ENCODE measurements at regions not wholly inside any gene's neighbourhood (a gene's known extent, or its start where the extent isn't known, plus 50 kb on each side); places are given as distances from the start of the nearest gene placed in this dataset.

GRCh38 chr5:152938630-152939029, 533.6 kb upstream of the NMUR2 start:
- H3K27me3 ChIP-seq (ENCODE audit: control insufficient read depth in 1 of 2, insufficient read depth in 2 of 2, low read length in 2 of 2): no peaks in the 10 kb centered on the region
- POLR2A ChIA-PET: no interaction called here
- H3K4me3 ChIP-seq (replicated peaks in 1 of 3; ENCODE audit: insufficient read depth in 1 of 3, low read depth in 2 of 3, low read length in 3 of 3): no peak overlapping the region
- H3K4me2 ChIP-seq (ENCODE audit: low read depth, low read length): no peak overlapping the region
- ATAC-seq (no peak), FAIRE-seq (no peak), DNase-seq (ENCODE audit: low spot score) (no peak)
- H3K9me3 ChIP-seq (ENCODE audit: low read length): peaks cover 74% of the 10 kb centered on the region
- H3K9ac ChIP-seq (ENCODE audit: insufficient read depth, low read depth, low read length): no peak overlapping the region
- TF ChIP-seq FOSL1 (CRISPR knock-in tag; IDR thresholded peaks at IDR 0.05; ENCODE audit: borderline replicate concordance) (no peak), ZNF83 (CRISPR knock-in tag; IDR thresholded peaks at IDR 0.05; ENCODE audit: borderline replicate concordance) (no peak), NR0B2 (CRISPR knock-in tag; IDR thresholded peaks at IDR 0.05) (no peak), ZNF282 (IDR thresholded peaks at IDR 0.05; ENCODE audit: partially characterized antibody) (no peak), ZBTB10 (CRISPR knock-in tag; IDR thresholded peaks at IDR 0.05; ENCODE audit: borderline replicate concordance) (no peak), PHF20 (CRISPR knock-in tag; IDR thresholded peaks at IDR 0.05) (no peak), ZNF337 (CRISPR knock-in tag; IDR thresholded peaks at IDR 0.05; ENCODE audit: borderline replicate concordance, low read depth) (no peak), JUND (CRISPR knock-in tag; IDR thresholded peaks at IDR 0.05) (no peak)
- H3K4me1 ChIP-seq (ENCODE audit: insufficient read depth, low read length): no peaks in the 10 kb centered on the region
- in situ Hi-C loops (cut with HindIII; ENCODE audit: extremely low pct_ligation_motif_present, low pct_unique_long_range_greater_than_20kb): no loop called here
- BruUV-seq (replicated peaks): no TSS peak
- no peaks in the 10 kb centered on the region for H3K36me3 ChIP-seq (replicated peaks in 1 of 2; ENCODE audit: control insufficient read depth in 1 of 2, insufficient read depth in 2 of 2, low read length in 2 of 2)
- H3K27ac ChIP-seq (ENCODE audit: extremely low read length, insufficient read depth, low read length): no peak overlapping the region
- no peak overlapping the region for H2AFZ ChIP-seq (ENCODE audit: low read length)
- intact Hi-C loops (cut with micrococcal nuclease; ENCODE audit: unreplicated experiment): no loop called here
- WGBS (ENCODE audit: low lambda C conversion rate): 0% methylated on average over 1 of the region's 1 CpG
- no peaks in the 10 kb centered on the region for H4K20me1 ChIP-seq (ENCODE audit: insufficient read depth, low read length)
- H3K79me2 ChIP-seq (ENCODE audit: insufficient read depth, low read length): no peaks in the 10 kb centered on the region
- CTCF ChIA-PET (ENCODE audit: low intra/inter-chr PET ratio, low total read pairs): no interaction called here
